CD14-positive monocyte (primary cell): ENCODE measurements at regions not wholly inside any gene's neighbourhood (a gene's known extent, or its start where the extent isn't known, plus 50 kb on each side); places are given as distances from the start of the nearest gene placed in this dataset.
"Not testable (repeated sequence)": the region's sequence is repeated elsewhere in the genome, so short reads cannot be mapped to it uniquely, and the experiment has no call there.

Experiments used
- DNase-seq, 3 donors: peaks; one replicate each; pipeline ENCODE4 v3.0.0-alpha.2; 2011 to 2022
- H2AFZ ChIP-seq: 2 replicates; pipeline ENCODE4 v1.6.0; 2012; ENCODE audit warnings: mild to moderate bottlenecking, low read depth, low read length, inconsistent platforms; ENCODE audit not compliant: insufficient read depth, poor library complexity, severe bottlenecking
- H3K27ac ChIP-seq, 2 donors: 1 replicate in 1 of 2; 2 replicates in 1 of 2; pipeline ENCODE4 v1.5.1; 2012 to 2013; ENCODE audit warnings: low read length in 2 of 2, control low read depth in 1 of 2, inconsistent platforms in 1 of 2, low read depth in 1 of 2, mild to moderate bottlenecking in 1 of 2
- H3K27me3 ChIP-seq, 2 donors: one replicate each; pipeline versions ENCODE4 v1.6.0 to v1.6.1; 2011 to 2013; ENCODE audit warnings: low read length in 2 of 2; ENCODE audit not compliant: control insufficient read depth in 2 of 2, insufficient read depth in 2 of 2
- H3K36me3 ChIP-seq, 2 donors: replicated peaks in 1 of 2; 1 replicate in 1 of 2; 2 replicates in 1 of 2; pipeline versions ENCODE4 v1.5.1 to v1.6.1; 2012 to 2013; ENCODE audit warnings: low read length in 2 of 2, control low read depth in 1 of 2, inconsistent platforms in 1 of 2, mild to moderate bottlenecking in 1 of 2; ENCODE audit not compliant: insufficient read depth in 2 of 2, control insufficient read depth in 1 of 2
- H3K4me1 ChIP-seq, 2 donors: 1 replicate in 1 of 2; 2 replicates in 1 of 2; pipeline versions ENCODE4 v1.5.1 to v1.6.1; 2012 to 2013; ENCODE audit warnings: low read length in 2 of 2, control low read depth in 1 of 2, inconsistent platforms in 1 of 2, mild to moderate bottlenecking in 1 of 2, moderate library complexity in 1 of 2; ENCODE audit not compliant: insufficient read depth in 2 of 2, control insufficient read depth in 1 of 2
- H3K4me2 ChIP-seq: replicated peaks from 2 replicates; pipeline ENCODE3; 2012; ENCODE audit warnings: low read length, moderate library complexity, mild to moderate bottlenecking; ENCODE audit not compliant: poor library complexity, severe bottlenecking; ENCODE audit errors: extremely low read depth
- H3K4me3 ChIP-seq, 3 experiments: fragments of 200-600 bp in 1 of 3; sonication (generic) in 1 of 3; replicated peaks in 1 of 3; 1 replicate in 2 of 3; 2 replicates in 1 of 3; pipeline ENCODE4 v1.5.1; 2011 to 2013; ENCODE audit warnings: low read length in 3 of 3, mild to moderate bottlenecking in 3 of 3, control low read depth in 2 of 3, low read depth in 2 of 3, inconsistent platforms in 1 of 3, moderate library complexity in 1 of 3
- H3K79me2 ChIP-seq: 2 replicates; pipeline ENCODE4 v1.6.0; 2012; ENCODE audit warnings: mild to moderate bottlenecking, control low read depth, inconsistent platforms, low read length, moderate library complexity; ENCODE audit not compliant: insufficient read depth
- H3K9ac ChIP-seq: 2 replicates; pipeline ENCODE4 v1.6.0; 2017; ENCODE audit warnings: low read length, mild to moderate bottlenecking; ENCODE audit not compliant: insufficient read depth, poor library complexity, severe bottlenecking
- H3K9me3 ChIP-seq, 2 donors: replicated peaks in 1 of 2; 1 replicate in 1 of 2; 2 replicates in 1 of 2; pipeline versions ENCODE4 v1.5.1 to v1.6.1; 2012 to 2013; ENCODE audit warnings: low read length in 2 of 2, control low read depth in 1 of 2; ENCODE audit not compliant: control insufficient read depth in 1 of 2, insufficient read depth in 1 of 2
- H4K20me1 ChIP-seq: 2 replicates; pipeline ENCODE4 v1.6.0; 2012; ENCODE audit warnings: mild to moderate bottlenecking, low read length, control low read depth, moderate library complexity; ENCODE audit not compliant: insufficient read depth
- H3K27ac Mint-ChIP-seq, 7 donors: one replicate each; pipeline ENCODE4 v1.8.0; 2020; ENCODE audit warnings: mild to moderate bottlenecking in 7 of 7, mixed read lengths in 7 of 7, moderate library complexity in 6 of 7, inconsistent platforms in 2 of 7
- H3K27me3 Mint-ChIP-seq, 3 donors: one replicate each; pipeline ENCODE4 v1.8.0; 2021 to 2022; ENCODE audit warnings: low read depth in 3 of 3, mild to moderate bottlenecking in 3 of 3, mixed read lengths in 3 of 3, moderate library complexity in 3 of 3, inconsistent platforms in 1 of 3
- H3K36me3 Mint-ChIP-seq, 2 donors: one replicate each; pipeline ENCODE4 v1.8.0; 2020; ENCODE audit warnings: mixed read lengths in 2 of 2, inconsistent platforms in 1 of 2, mild to moderate bottlenecking in 1 of 2
- H3K4me1 Mint-ChIP-seq: one replicate; pipeline ENCODE4 v1.8.0; 2020; ENCODE audit warnings: mild to moderate bottlenecking, mixed read lengths
- H3K4me3 Mint-ChIP-seq, 2 donors: one replicate each; pipeline ENCODE4 v1.8.0; 2020; ENCODE audit warnings: mild to moderate bottlenecking in 2 of 2, mixed read lengths in 2 of 2, moderate library complexity in 1 of 2
- H3K9me3 Mint-ChIP-seq, 7 donors: one replicate each; pipeline ENCODE4 v1.8.0; 2020 to 2022; ENCODE audit warnings: mixed read lengths in 7 of 7, mild to moderate bottlenecking in 6 of 7, moderate library complexity in 6 of 7, inconsistent platforms in 2 of 7
- CTCF ChIP-seq: fragments of 200-600 bp; IDR thresholded peaks from one replicate; pipeline ENCODE4 v1.8.0; 2022; ENCODE audit warnings: antibody characterized with exemption, mild to moderate bottlenecking
- WGBS: methylation state at CpG from one replicate; pipeline ENCODE4 v1.1.5; 2013; ENCODE audit warnings: missing lambda C conversion rate; ENCODE audit not compliant: insufficient coverage; 5-methylcytosine and 5-hydroxymethylcytosine counted together
- intact Hi-C, 2 donors: fragments of 100-400 bp; cut with micrococcal nuclease; formaldehyde crosslinking; loops; one replicate each; pipeline versions ENCODE4 v1.15.0 to v1.15.1; 2023

GRCh38 chr12:18837025-18837424 lies 99.1 kb downstream of the CAPZA3 start:
- no peak overlapping the region for H3K27ac Mint-ChIP-seq
- peaks cover 0 to 4% (median 0%) of the 10 kb centered on the region in 7 donors for H3K9me3 Mint-ChIP-seq
- Histone ChIP-seq H3K4me2 (no peak overlapping the region), H3K9ac (no peak overlapping the region), H3K4me1 (peaks cover 3 to 14% of the 10 kb centered on the region in 2 donors), H3K4me3 (no peak overlapping the region), H3K79me2 (no peaks in the 10 kb centered on the region), H3K36me3 (no peaks in the 10 kb centered on the region), H4K20me1 (no peaks in the 10 kb centered on the region), H3K9me3 (no peaks in the 10 kb centered on the region), H2AFZ (no peak overlapping the region), H3K27ac (no peak overlapping the region), H3K27me3 (no peaks in the 10 kb centered on the region)
- no peaks in the 10 kb centered on the region for H3K36me3 Mint-ChIP-seq
- peaks cover 13% of the 10 kb centered on the region for H3K4me1 Mint-ChIP-seq
- H3K27me3 Mint-ChIP-seq = no peaks in the 10 kb centered on the region
- DNase-seq = no peak
- H3K4me3 Mint-ChIP-seq = no peak overlapping the region
- no peak for TF ChIP-seq CTCF
- 100% methylated on average over 2 of the region's 4 CpGs for WGBS
- intact Hi-C loops = no loop called here

- Mint-ChIP-seq H3K36me3 (no peaks in the 10 kb centered on the region), H3K9me3 (peaks cover 0 to 4% (median 0%) of the 10 kb centered on the region in 7 donors), H3K4me3 (no peak overlapping the region), H3K4me1 (peaks cover 15% of the 10 kb centered on the region), H3K27me3 (peaks cover 0 to 1% (median 0%) of the 10 kb centered on the region in 3 donors), H3K27ac (no peak overlapping the region)
- WGBS = no CpG with 5 or more reads among the region's 2 CpGs
- Histone ChIP-seq H3K9me3 (no peaks in the 10 kb centered on the region), H3K27ac (no peak overlapping the region), H3K27me3 (no peaks in the 10 kb centered on the region), H2AFZ (no peak overlapping the region), H3K79me2 (no peaks in the 10 kb centered on the region), H3K9ac (no peak overlapping the region), H3K36me3 (no peaks in the 10 kb centered on the region), H3K4me3 (no peak overlapping the region), H3K4me1 (peaks cover 3 to 14% of the 10 kb centered on the region in 2 donors), H4K20me1 (no peaks in the 10 kb centered on the region), H3K4me2 (no peak overlapping the region)
- no peak for DNase-seq
- TF ChIP-seq CTCF = no peak
- intact Hi-C loops = no loop called here
These were observed 99.6 kb downstream of the CAPZA3 start for GRCh38 chr12:18837505-18837904.

- H3K9ac ChIP-seq, H3K79me2 ChIP-seq, H3K36me3 ChIP-seq, H3K27ac ChIP-seq, H3K27me3 ChIP-seq, H2AFZ ChIP-seq, H3K4me2 ChIP-seq, H3K4me3 Mint-ChIP-seq, intact Hi-C loops, H3K9me3 ChIP-seq, H3K36me3 Mint-ChIP-seq, H3K4me3 ChIP-seq, H4K20me1 ChIP-seq, H3K9me3 Mint-ChIP-seq, H3K27me3 Mint-ChIP-seq: not testable (repeated sequence)
- peaks cover 3 to 14% of the 10 kb centered on the region in 2 donors for H3K4me1 ChIP-seq
- H3K27ac Mint-ChIP-seq = peak overlapping the region in 4 of 7 donors; percentile 5 to 72 (median 44)
- peaks cover 15% of the 10 kb centered on the region for H3K4me1 Mint-ChIP-seq
- DNase-seq = peak; percentile 21 to 66 (median 54)
- 100% methylated on average over 1 of the region's 4 CpGs for WGBS
These were observed 103.1 kb downstream of the CAPZA3 start for GRCh38 chr12:18840997-18841396.
